ENCODE measurements at regions not wholly inside any gene's neighbourhood (a gene's known extent, or its start where the extent isn't known, plus 50 kb on each side); places are given as distances from the start of the nearest gene placed in this dataset.

GRCh38 chr20:58131551-58132142 lies 96.8 kb downstream of the ANKRD60 start:
- no peak for TF ChIP-seq CTCF (optimal IDR thresholded peaks at IDR 0.05 in 1 of 3, IDR thresholded peaks at IDR 0.05 in 1 of 3, conservative IDR thresholded peaks at IDR 0.05 in 1 of 3; ENCODE audit: extremely low read depth in 1 of 3, insufficient read depth in 2 of 3, low read length in 3 of 3)
- TF ChIP-seq EZH2 (IDR thresholded peaks at IDR 0.05; ENCODE audit: low read length), result no peak
